ENCODE measurements at regions not wholly inside any gene's neighbourhood (a gene's known extent, or its start where the extent isn't known, plus 50 kb on each side); places are given as distances from the start of the nearest gene placed in this dataset.

- TF ChIP-seq CTCF (IDR thresholded peaks at IDR 0.05), result no peak
- no peak for TF ChIP-seq POLR2A (IDR thresholded peaks at IDR 0.05)
Measured at GRCh38 chr10:130726996-130727725, 584.4 kb downstream of the TCERG1L start.
